Common myeloid progenitor, CD34-positive (primary cell): ENCODE measurements at regions not wholly inside any gene's neighbourhood (a gene's known extent, or its start where the extent isn't known, plus 50 kb on each side); places are given as distances from the start of the nearest gene placed in this dataset.

Experiments used
- CTCF ChIA-PET: fragments of 350-600 bp; sonication (Branson Sonifier 250); formaldehyde crosslinking; loops from one replicate; lab custom pipeline; 2021; ENCODE audit warnings: antibody characterized with exemption; lab: Charles Lee
- POLR2A ChIA-PET: fragments of 350-600 bp; sonication (Branson Sonifier 250); formaldehyde crosslinking; loops from one replicate; lab custom pipeline; 2021; ENCODE audit warnings: antibody characterized with exemption; lab: Charles Lee
- DNase-seq, 3 donors: peaks; one replicate each; pipeline versions ENCODE4 v3.0.0 to v3.0.0-alpha.2; 2013
- H3K27ac ChIP-seq, 2 experiments: 1 replicate in 1 of 2; 2 replicates in 1 of 2; pipeline ENCODE4 v1.7.0; 2013; ENCODE audit warnings: inconsistent platforms in 2 of 2, low read length in 2 of 2, mild to moderate bottlenecking in 2 of 2, low read depth in 1 of 2, moderate library complexity in 1 of 2; ENCODE audit not compliant: severe bottlenecking in 2 of 2, insufficient read depth in 1 of 2, poor library complexity in 1 of 2
- H3K27me3 ChIP-seq, 5 experiments: replicated peaks in 2 of 5; 1 replicate in 3 of 5; 2 replicates in 2 of 5; pipeline versions ENCODE4 v1.6.1 to v1.7.0; 2013; ENCODE audit warnings: low read length in 4 of 5, mild to moderate bottlenecking in 2 of 5, moderate library complexity in 2 of 5, inconsistent platforms in 1 of 5; ENCODE audit not compliant: insufficient read depth in 5 of 5, control insufficient read depth in 4 of 5
- H3K36me3 ChIP-seq, 4 experiments: 1 replicate in 2 of 4; 2 replicates in 2 of 4; pipeline versions ENCODE4 v1.6.1 to v1.7.0; 2013; ENCODE audit warnings: low read length in 3 of 4, control low read depth in 1 of 4, mild to moderate bottlenecking in 1 of 4; ENCODE audit not compliant: control insufficient read depth in 4 of 4, insufficient read depth in 4 of 4
- H3K4me1 ChIP-seq, 4 experiments: 1 replicate in 3 of 4; 2 replicates in 1 of 4; pipeline versions ENCODE4 v1.6.1 to v1.7.1; 2013; ENCODE audit warnings: low read length in 3 of 4, mild to moderate bottlenecking in 3 of 4, control low read depth in 1 of 4, inconsistent platforms in 1 of 4, moderate library complexity in 1 of 4; ENCODE audit not compliant: control insufficient read depth in 4 of 4, insufficient read depth in 4 of 4; ENCODE audit errors: control extremely low read depth in 1 of 4
- H3K4me3 ChIP-seq, 7 experiments: 1 replicate in 4 of 7; 2 replicates in 3 of 7; pipeline versions ENCODE4 v1.5.1 to v1.7.0; 2013; ENCODE audit warnings: mild to moderate bottlenecking in 7 of 7, low read length in 6 of 7, moderate library complexity in 6 of 7, inconsistent platforms in 2 of 7, low read depth in 2 of 7, control low read depth in 1 of 7; ENCODE audit not compliant: insufficient read depth in 4 of 7, control insufficient read depth in 1 of 7; ENCODE audit errors: extremely low read depth in 1 of 7
- H3K9me3 ChIP-seq, 5 experiments: 1 replicate in 4 of 5; 2 replicates in 1 of 5; pipeline versions ENCODE4 v1.6.1 to v1.7.1; 2013; ENCODE audit warnings: low read length in 4 of 5, mild to moderate bottlenecking in 2 of 5, inconsistent platforms in 1 of 5, low read depth in 1 of 5, moderate library complexity in 1 of 5; ENCODE audit not compliant: control insufficient read depth in 4 of 5, insufficient read depth in 2 of 5; ENCODE audit errors: control extremely low read depth in 1 of 5
- WGBS: methylation state at CpG from one replicate; pipeline ENCODE4 v1.1.5; 2013; ENCODE audit not compliant: insufficient coverage; 5-methylcytosine and 5-hydroxymethylcytosine counted together

DNA sequence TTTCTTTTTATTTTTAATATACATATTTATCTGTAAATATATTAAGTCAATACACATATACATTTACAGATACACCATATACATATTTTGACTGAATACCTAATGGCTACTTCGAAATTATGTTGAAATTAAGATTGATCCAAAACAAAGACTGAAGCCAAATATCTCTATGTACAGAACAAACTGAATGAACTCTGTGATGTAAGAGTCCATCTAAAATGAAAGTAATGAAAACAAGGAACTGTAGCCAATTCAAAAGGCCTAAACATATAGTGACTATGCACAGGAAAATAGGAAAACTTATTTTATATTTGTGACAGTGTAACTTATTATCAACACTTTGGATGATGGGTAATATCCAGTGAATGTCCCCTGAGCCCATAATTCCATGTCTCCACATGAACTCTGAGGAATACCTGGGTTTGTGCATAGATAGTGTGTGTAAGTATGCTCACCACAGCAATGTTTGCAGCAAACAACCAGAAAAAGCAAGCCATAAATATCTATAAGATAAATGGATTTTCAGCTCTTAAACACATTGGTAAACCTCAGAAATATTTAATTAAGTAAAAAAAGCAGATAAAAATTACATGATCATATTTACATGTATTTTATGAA is 517.2 kb upstream of the CDH6 start:
- WGBS = no CpG with 5 or more reads among the region's 1 CpG
- POLR2A ChIA-PET = interaction anchor here (0.6 kb wide), 1 partner anchor 8 kb away, joined by 3 read pairs; no protein-coding TSS in a partner anchor
- DNase-seq = no peak
- Histone ChIP-seq H3K4me3 (no peak overlapping the region), H3K27me3 (no peaks in the 10 kb centered on the region), H3K36me3 (no peaks in the 10 kb centered on the region), H3K4me1 (no peaks in the 10 kb centered on the region), H3K27ac (no peak overlapping the region), H3K9me3 (peaks cover 0 to 12% (median 0%) of the 10 kb centered on the region in 5 experiments)
- CTCF ChIA-PET = interaction anchor here (1.1 kb wide), 1 partner anchor 525 kb away, joined by 3 read pairs; no protein-coding TSS in a partner anchor

DNA sequence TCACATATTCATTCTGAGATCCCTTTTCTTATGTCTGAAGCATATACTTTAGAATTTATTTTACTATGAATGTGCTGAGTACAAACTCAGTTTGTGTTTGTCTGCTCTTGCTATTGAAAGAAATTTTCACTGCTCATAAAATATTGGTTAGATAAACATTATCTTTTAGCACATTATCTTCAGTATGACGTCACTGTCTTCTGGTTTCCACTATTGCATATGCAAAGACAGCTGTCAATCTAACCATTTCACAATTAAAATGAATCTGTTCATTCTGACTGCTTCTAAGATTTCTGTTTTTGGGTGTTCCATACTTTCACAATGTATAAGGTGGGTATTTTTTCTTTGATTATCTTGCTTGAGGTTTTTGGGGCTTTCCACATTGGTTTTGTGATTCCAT is 526.2 kb upstream of the CDH6 start:
- DNase-seq = no peak
- H3K27ac ChIP-seq = no peak overlapping the region
- H3K4me3 ChIP-seq = no peak overlapping the region
- no peaks in the 10 kb centered on the region for H3K36me3 ChIP-seq
- CTCF ChIA-PET = no interaction called here
- H3K4me1 ChIP-seq = no peaks in the 10 kb centered on the region
- H3K9me3 ChIP-seq = peaks cover 0 to 1% (median 0%) of the 10 kb centered on the region in 5 experiments
- H3K27me3 ChIP-seq = no peaks in the 10 kb centered on the region
- WGBS = no CpG with 5 or more reads among the region's 1 CpG
- POLR2A ChIA-PET = no interaction called here

DNA sequence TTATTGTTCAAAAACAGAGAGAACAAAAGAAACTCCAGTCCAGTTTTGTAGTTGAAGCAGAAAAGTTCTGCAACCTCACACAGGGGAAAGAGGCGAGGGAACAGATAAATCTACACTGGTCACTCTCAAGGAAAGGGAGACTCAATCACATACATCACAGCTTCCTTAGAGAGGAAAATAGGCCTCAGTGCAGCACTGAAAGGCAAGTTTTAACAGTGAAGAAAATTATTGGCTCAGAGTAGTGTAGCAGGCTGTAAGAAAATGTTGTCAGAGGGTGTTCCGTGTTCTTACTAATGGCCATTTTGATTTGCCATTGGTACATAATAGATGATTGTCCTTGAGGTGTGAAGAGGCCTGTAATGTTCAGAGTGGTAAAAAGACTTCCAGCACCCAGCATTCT is 530.0 kb upstream of the CDH6 start:
- Histone ChIP-seq H3K36me3 (no peaks in the 10 kb centered on the region), H3K27ac (no peak overlapping the region), H3K27me3 (no peaks in the 10 kb centered on the region), H3K9me3 (peaks cover 0 to 1% (median 0%) of the 10 kb centered on the region in 5 experiments), H3K4me3 (no peak overlapping the region), H3K4me1 (no peaks in the 10 kb centered on the region)
- CTCF ChIA-PET = no interaction called here
- DNase-seq = no peak
- POLR2A ChIA-PET = no interaction called here
- 86% methylated on average over 1 of the region's 2 CpGs for WGBS

DNA sequence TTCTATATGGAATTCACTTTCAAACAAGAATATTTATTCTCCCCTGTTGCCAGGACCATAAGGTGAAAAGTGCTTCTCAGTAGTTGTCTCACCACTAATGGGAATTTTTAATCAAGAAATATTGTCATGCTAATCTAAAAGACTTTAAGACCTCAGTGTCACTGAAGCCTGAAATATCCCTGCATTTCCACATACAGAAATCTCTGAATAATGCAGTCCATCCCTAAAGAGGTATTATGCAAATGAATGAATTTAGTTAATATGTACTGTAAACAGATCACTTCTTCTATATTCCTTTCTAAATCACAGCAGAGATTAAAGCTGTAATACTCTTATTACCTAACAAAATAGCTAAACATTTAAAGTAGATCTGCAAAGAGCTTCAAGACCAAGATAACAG is 531.1 kb upstream of the CDH6 start:
- DNase-seq = no peak
- no peaks in the 10 kb centered on the region for H3K36me3 ChIP-seq
- POLR2A ChIA-PET = no interaction called here
- H3K4me1 ChIP-seq = no peaks in the 10 kb centered on the region
- CTCF ChIA-PET = no interaction called here
- no peak overlapping the region for H3K4me3 ChIP-seq
- peaks cover 0 to 1% (median 0%) of the 10 kb centered on the region in 5 experiments for H3K9me3 ChIP-seq
- H3K27me3 ChIP-seq = no peaks in the 10 kb centered on the region
- H3K27ac ChIP-seq = no peak overlapping the region

DNA sequence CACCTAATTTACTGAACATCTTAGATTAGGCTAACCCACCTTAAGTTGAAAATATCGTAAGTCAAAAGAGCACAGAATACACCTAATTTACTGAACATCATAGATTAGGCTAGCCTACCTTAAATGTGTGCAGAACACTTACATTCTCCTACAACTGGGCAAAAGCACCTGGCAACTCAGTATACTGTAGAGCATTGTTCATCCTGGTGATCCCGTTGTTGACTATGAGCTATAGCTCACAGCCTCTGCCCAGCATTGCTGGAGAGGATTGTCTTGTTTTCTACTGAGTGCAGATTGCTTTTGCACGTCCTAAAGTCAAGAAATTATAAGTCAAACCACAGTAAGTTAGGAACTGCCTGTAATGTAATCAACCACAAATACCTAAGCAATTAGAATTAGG is 531.8 kb upstream of the CDH6 start:
- no peak for DNase-seq
- POLR2A ChIA-PET = no interaction called here
- Histone ChIP-seq H3K36me3 (no peaks in the 10 kb centered on the region), H3K4me3 (no peak overlapping the region), H3K27ac (no peak overlapping the region), H3K27me3 (no peaks in the 10 kb centered on the region), H3K4me1 (no peaks in the 10 kb centered on the region), H3K9me3 (peaks cover 0 to 1% (median 0%) of the 10 kb centered on the region in 5 experiments)
- CTCF ChIA-PET = no interaction called here
- 86% methylated on average over 2 of the region's 3 CpGs for WGBS

DNA sequence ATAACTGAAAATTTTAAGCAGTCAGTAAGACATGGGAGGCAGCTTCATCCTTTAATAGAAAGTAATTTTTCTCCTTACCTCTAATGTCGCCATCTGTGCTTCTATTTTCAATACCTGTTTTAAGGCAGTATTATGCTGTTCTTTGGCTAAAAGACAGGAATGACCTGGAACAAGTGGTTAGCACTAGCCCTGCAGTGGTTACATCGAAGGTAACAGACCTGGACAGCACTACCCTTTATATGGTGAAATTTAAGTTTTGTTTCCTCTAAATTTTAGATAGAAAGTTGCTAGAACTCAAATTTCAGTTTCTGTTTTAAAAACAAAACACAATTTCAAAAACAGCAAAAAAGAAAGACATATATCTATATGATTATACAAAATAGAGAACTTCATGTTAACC is 534.1 kb upstream of the CDH6 start:
- no peak overlapping the region for H3K4me3 ChIP-seq
- no peaks in the 10 kb centered on the region for H3K36me3 ChIP-seq
- no peaks in the 10 kb centered on the region for H3K27me3 ChIP-seq
- peaks cover 0 to 1% (median 0%) of the 10 kb centered on the region in 5 experiments for H3K9me3 ChIP-seq
- 83% methylated on average over 1 of the region's 2 CpGs for WGBS
- CTCF ChIA-PET = no interaction called here
- POLR2A ChIA-PET = no interaction called here
- H3K4me1 ChIP-seq = no peaks in the 10 kb centered on the region
- DNase-seq = no peak
- H3K27ac ChIP-seq = no peak overlapping the region

DNA sequence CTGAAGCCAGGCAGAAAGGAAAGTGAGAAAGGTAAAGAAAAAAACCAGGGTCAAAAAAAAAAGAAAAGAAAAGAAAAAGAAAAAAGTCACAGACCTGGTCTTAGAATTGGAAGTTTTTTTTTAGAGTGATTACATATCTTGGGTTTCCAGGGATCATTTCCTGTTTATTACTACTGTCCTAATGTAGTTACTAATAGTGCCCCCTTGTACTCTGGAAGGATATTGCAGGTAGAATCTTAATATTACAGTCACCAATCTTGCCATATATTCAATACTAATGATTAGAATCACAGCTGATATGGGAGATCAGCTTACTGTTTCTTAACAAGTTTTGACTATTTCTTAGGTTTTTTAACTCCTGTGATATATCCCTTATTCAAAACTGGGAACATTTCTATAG is 543.2 kb upstream of the CDH6 start:
- ChIA-PET CTCF (no interaction called here), POLR2A (no interaction called here)
- Histone ChIP-seq H3K4me3 (no peak overlapping the region), H3K9me3 (no peaks in the 10 kb centered on the region), H3K36me3 (no peaks in the 10 kb centered on the region), H3K4me1 (no peaks in the 10 kb centered on the region), H3K27ac (no peak overlapping the region), H3K27me3 (no peaks in the 10 kb centered on the region)
- DNase-seq = no peak
